ENCODE measurements at regions not wholly inside any gene's neighbourhood (a gene's known extent, or its start where the extent isn't known, plus 50 kb on each side); places are given as distances from the start of the nearest gene placed in this dataset.
"Not testable (repeated sequence)": the region's sequence is repeated elsewhere in the genome, so short reads cannot be mapped to it uniquely, and the experiment has no call there.

- no peak for DNase-seq
Observed at GRCh38 chr16:86946396-86946795, 368.0 kb downstream of the FOXL1 start.

- no peak for DNase-seq
Observed at GRCh38 chr16:86946981-86947380, 368.6 kb downstream of the FOXL1 start.

GRCh38 chr16:86948046-86948445 is 369.1 kb downstream of the C16orf95 start:
- DNase-seq, result no peak

- no peak for DNase-seq
Observed at GRCh38 chr16:86949116-86949515, 368.1 kb downstream of the C16orf95 start.

GRCh38 chr16:86949630-86950029 is 367.6 kb downstream of the C16orf95 start:
- DNase-seq, result no peak

GRCh38 chr16:86951041-86951822 is 366.0 kb downstream of the C16orf95 start:
- no peak for DNase-seq

GRCh38 chr16:86951831-86952598 is 365.2 kb downstream of the C16orf95 start:
- peak; percentile 41 for DNase-seq

- no peak for DNase-seq
Observed at GRCh38 chr16:86952769-86953168, 364.4 kb downstream of the C16orf95 start.

GRCh38 chr16:86953631-86954391 is 363.4 kb downstream of the C16orf95 start:
- no peak for DNase-seq

GRCh38 chr16:86955136-86955855 is 361.9 kb downstream of the C16orf95 start:
- no peak for DNase-seq

GRCh38 chr16:86956437-86956836 is 360.8 kb downstream of the C16orf95 start:
- peak; percentile 34 for DNase-seq

- not testable (repeated sequence) for DNase-seq
Observed at GRCh38 chr16:86957662-86958198, 359.5 kb downstream of the C16orf95 start.

GRCh38 chr16:86958423-86958822 is 358.8 kb downstream of the C16orf95 start:
- no peak for DNase-seq

GRCh38 chr16:86959091-86959651 is 358.0 kb downstream of the C16orf95 start:
- no peak for DNase-seq

GRCh38 chr16:86959729-86960128 is 357.5 kb downstream of the C16orf95 start:
- DNase-seq, result no peak

- no peak for DNase-seq
Observed at GRCh38 chr16:86960266-86960665, 356.9 kb downstream of the C16orf95 start.

GRCh38 chr16:86961171-86961601 is 356.0 kb downstream of the C16orf95 start:
- no peak for DNase-seq

- DNase-seq, result no peak
Observed at GRCh38 chr16:86962259-86962658, 354.9 kb downstream of the C16orf95 start.

- DNase-seq, result no peak
Observed at GRCh38 chr16:86962913-86963312, 354.3 kb downstream of the C16orf95 start.

- no peak for DNase-seq
Observed at GRCh38 chr16:86963600-86964575, 353.3 kb downstream of the C16orf95 start.

- DNase-seq, result no peak
Observed at GRCh38 chr16:86964796-86965241, 352.4 kb downstream of the C16orf95 start.

Measured in suppressor macrophage treated with lipopolysaccharide for 4 hours (primary cell).